ENCODE measurements at regions not wholly inside any gene's neighbourhood (a gene's known extent, or its start where the extent isn't known, plus 50 kb on each side); places are given as distances from the start of the nearest gene placed in this dataset.

- Histone ChIP-seq H3K79me2 (ENCODE audit: insufficient read depth, low read length) (no peaks in the 10 kb centered on the region), H3K27me3 (ENCODE audit: insufficient read depth, low read length) (no peaks in the 10 kb centered on the region), H3K9me3 (ENCODE audit: low read length) (no peaks in the 10 kb centered on the region), H3K4me3 (ENCODE audit: low read depth, low read length, poor library complexity, severe bottlenecking) (no peak overlapping the region), H4K20me1 (ENCODE audit: insufficient read depth, low read length) (no peaks in the 10 kb centered on the region), H3K36me3 (ENCODE audit: insufficient read depth, low read length) (no peaks in the 10 kb centered on the region), H3K4me1 (ENCODE audit: insufficient read depth, low read length, severe bottlenecking) (no peaks in the 10 kb centered on the region), H2AFZ (ENCODE audit: low read length) (no peak overlapping the region), H3F3A (ENCODE audit: insufficient read depth, low read length) (no peaks in the 10 kb centered on the region), H3K9ac (ENCODE audit: low read length) (no peak overlapping the region), H3K4me2 (ENCODE audit: low read length) (no peak overlapping the region), H3K27ac (ENCODE audit: low read depth, low read length, poor library complexity, severe bottlenecking) (no peak overlapping the region), H3K9me2 (ENCODE audit: low read depth, low read length) (no peaks in the 10 kb centered on the region)
- TF ChIP-seq CTCF (IDR thresholded peaks at IDR 0.05; ENCODE audit: low read length) (no peak), EZH2 (IDR thresholded peaks at IDR 0.05; ENCODE audit: borderline replicate concordance, low read length) (no peak)
Observed at GRCh38 chr18:56189615-56190014, 448.8 kb downstream of the TXNL1 start.

- H3K36me3 ChIP-seq (ENCODE audit: insufficient read depth, low read length), result no peaks in the 10 kb centered on the region
- no peaks in the 10 kb centered on the region for H3K9me2 ChIP-seq (ENCODE audit: low read depth, low read length)
- H3K79me2 ChIP-seq (ENCODE audit: insufficient read depth, low read length), result no peaks in the 10 kb centered on the region
- H3K9ac ChIP-seq (ENCODE audit: low read length), result no peak overlapping the region
- no peak overlapping the region for H2AFZ ChIP-seq (ENCODE audit: low read length)
- H3K4me2 ChIP-seq (ENCODE audit: low read length), result no peak overlapping the region
- H3K4me3 ChIP-seq (ENCODE audit: low read depth, low read length, poor library complexity, severe bottlenecking), result no peak overlapping the region
- H3K9me3 ChIP-seq (ENCODE audit: low read length), result no peaks in the 10 kb centered on the region
- H4K20me1 ChIP-seq (ENCODE audit: insufficient read depth, low read length), result no peaks in the 10 kb centered on the region
- no peaks in the 10 kb centered on the region for H3F3A ChIP-seq (ENCODE audit: insufficient read depth, low read length)
- H3K4me1 ChIP-seq (ENCODE audit: insufficient read depth, low read length, severe bottlenecking), result no peaks in the 10 kb centered on the region
- TF ChIP-seq CTCF (IDR thresholded peaks at IDR 0.05; ENCODE audit: low read length) (no peak), EZH2 (IDR thresholded peaks at IDR 0.05; ENCODE audit: borderline replicate concordance, low read length) (no peak)
- no peak overlapping the region for H3K27ac ChIP-seq (ENCODE audit: low read depth, low read length, poor library complexity, severe bottlenecking)
- no peaks in the 10 kb centered on the region for H3K27me3 ChIP-seq (ENCODE audit: insufficient read depth, low read length)
Observed at GRCh38 chr18:56188529-56189275, 449.7 kb downstream of the TXNL1 start.

DNA sequence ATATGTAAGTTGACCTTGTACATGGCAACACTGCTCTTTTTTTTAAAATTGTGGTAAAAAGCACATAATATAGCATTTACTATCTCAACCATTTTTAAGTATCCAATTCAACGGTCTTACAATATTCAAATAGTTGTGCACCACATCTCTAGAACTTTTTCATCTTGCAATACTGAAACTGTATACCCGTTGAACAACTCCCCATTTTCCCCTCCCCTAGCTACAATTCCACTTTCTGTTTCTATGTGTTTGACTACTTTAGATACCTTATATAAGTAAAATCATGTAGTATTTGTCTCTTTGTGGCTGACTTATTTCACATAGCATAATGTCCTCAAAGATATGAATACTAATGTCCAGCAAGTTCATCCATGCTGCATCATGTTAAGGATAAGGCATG, 452.1 kb downstream of the TXNL1 start:
- no peak overlapping the region for H3K9ac ChIP-seq (ENCODE audit: low read length)
- H3K4me2 ChIP-seq (ENCODE audit: low read length), result no peak overlapping the region
- no peak overlapping the region for H3K27ac ChIP-seq (ENCODE audit: low read depth, low read length, poor library complexity, severe bottlenecking)
- H3K4me3 ChIP-seq (ENCODE audit: low read depth, low read length, poor library complexity, severe bottlenecking), result no peak overlapping the region
- no peaks in the 10 kb centered on the region for H4K20me1 ChIP-seq (ENCODE audit: insufficient read depth, low read length)
- no peaks in the 10 kb centered on the region for H3K79me2 ChIP-seq (ENCODE audit: insufficient read depth, low read length)
- H3K9me3 ChIP-seq (ENCODE audit: low read length), result no peaks in the 10 kb centered on the region
- H3K4me1 ChIP-seq (ENCODE audit: insufficient read depth, low read length, severe bottlenecking), result no peaks in the 10 kb centered on the region
- TF ChIP-seq EZH2 (IDR thresholded peaks at IDR 0.05; ENCODE audit: borderline replicate concordance, low read length), result no peak
- no peak for TF ChIP-seq CTCF (IDR thresholded peaks at IDR 0.05; ENCODE audit: low read length)
- H2AFZ ChIP-seq (ENCODE audit: low read length), result no peak overlapping the region
- no peaks in the 10 kb centered on the region for H3K9me2 ChIP-seq (ENCODE audit: low read depth, low read length)
- H3F3A ChIP-seq (ENCODE audit: insufficient read depth, low read length), result no peaks in the 10 kb centered on the region
- no peaks in the 10 kb centered on the region for H3K36me3 ChIP-seq (ENCODE audit: insufficient read depth, low read length)
- H3K27me3 ChIP-seq (ENCODE audit: insufficient read depth, low read length), result no peaks in the 10 kb centered on the region

Measured in OCI-LY1 (cell line).